Medulla oblongata (tissue), 1 donor: ENCODE measurements at regions not wholly inside any gene's neighbourhood (a gene's known extent, or its start where the extent isn't known, plus 50 kb on each side); places are given as distances from the start of the nearest gene placed in this dataset.

Experiments used
- DNase-seq: peaks from one replicate; pipeline ENCODE4 v3.0.0-alpha.2; 2015; ENCODE audit errors: extremely low spot score

- no peak for DNase-seq
Observed at GRCh38 chr1:208841436-208841835, 597.3 kb upstream of the PLXNA2 start.

GRCh38 chr1:208842451-208842850, 598.3 kb upstream of the PLXNA2 start:
- no peak for DNase-seq

DNA sequence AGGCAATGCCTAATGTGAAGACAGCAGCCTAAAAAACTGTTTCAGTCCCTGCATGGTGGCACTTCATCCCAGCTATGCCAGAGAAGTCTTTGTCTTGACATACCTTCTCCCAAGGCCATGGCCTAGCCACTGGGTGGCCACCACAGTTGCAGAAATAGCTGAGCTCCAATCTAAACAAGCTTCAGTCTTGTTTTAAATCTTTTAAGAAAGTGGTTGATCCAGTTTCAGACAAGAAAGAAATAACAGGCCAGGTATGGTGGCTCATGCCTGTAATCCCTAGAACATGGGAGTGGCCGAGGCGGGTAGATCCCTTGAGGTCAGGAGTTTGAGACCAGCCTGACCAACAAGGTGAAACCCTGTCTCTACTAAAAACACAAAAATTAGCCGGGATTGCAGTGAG, 600.0 kb upstream of the PLXNA2 start:
- DNase-seq: no peak

DNA sequence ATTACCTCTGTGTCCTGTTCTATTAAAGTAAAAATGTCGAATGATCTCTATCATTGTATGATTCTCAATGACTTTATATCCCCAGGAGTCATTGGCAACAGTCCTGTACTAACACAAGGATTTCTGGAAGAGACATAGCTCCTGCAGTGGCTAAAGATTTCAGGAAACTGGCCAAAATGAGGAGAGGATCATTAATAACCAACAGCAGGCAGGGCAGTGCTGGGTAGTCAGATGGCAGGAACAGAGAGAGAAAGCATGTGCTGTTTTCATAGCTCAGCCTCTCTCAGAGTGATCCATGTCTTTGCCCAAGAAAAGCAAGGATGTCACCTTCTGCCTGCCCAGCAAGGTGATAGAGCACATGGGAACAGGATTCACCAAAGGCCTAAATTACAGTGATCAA, 604.7 kb upstream of the PLXNA2 start:
- DNase-seq: no peak

GRCh38 chr1:208850442-208850841, 606.3 kb upstream of the PLXNA2 start:
- DNase-seq: no peak

DNA sequence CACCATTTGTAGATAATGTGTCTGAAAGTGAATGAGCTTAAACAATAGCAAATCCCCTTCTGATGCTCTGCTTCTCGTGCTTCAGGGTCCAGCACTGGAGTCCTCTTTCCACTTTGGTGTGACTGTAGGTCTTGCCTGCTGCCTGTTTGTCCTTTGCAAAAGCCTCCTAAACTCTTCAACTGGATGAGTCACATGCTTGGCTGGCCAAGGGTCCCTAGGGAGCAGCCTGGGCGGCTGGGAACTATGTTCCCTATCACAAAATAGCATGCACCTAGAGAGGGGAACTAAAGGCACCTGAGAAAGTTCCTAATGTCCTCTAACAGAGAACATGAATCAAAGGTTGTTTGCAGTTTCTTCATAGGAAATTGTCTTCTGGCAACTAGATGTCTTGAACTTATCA, 607.2 kb upstream of the PLXNA2 start:
- no peak for DNase-seq

DNA sequence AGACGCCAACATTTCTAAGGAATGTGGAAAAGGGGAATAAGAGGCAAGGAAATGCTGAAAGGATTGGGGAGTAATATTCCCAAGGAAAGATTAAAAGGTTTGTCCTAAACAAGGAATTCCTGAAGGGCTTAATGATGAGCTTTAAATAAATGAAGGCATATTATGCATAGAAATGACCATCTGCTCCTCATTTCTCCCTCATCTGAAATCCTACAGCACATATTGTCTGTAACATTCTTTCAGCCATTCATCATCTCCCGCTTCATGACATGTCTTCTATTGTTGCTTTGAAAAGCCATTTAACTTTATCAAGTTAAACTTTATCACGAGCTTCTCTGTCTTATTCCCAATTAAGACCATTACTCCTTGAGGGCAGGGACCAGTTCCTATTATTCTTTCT, 608.7 kb upstream of the PLXNA2 start:
- no peak for DNase-seq

- no peak for DNase-seq
Observed at GRCh38 chr1:208855403-208855802, 611.2 kb upstream of the PLXNA2 start.

GRCh38 chr1:208857465-208857864, 613.3 kb upstream of the PLXNA2 start:
- no peak for DNase-seq

- no peak for DNase-seq
Observed at GRCh38 chr1:208858738-208859137, 614.6 kb upstream of the PLXNA2 start.

DNA sequence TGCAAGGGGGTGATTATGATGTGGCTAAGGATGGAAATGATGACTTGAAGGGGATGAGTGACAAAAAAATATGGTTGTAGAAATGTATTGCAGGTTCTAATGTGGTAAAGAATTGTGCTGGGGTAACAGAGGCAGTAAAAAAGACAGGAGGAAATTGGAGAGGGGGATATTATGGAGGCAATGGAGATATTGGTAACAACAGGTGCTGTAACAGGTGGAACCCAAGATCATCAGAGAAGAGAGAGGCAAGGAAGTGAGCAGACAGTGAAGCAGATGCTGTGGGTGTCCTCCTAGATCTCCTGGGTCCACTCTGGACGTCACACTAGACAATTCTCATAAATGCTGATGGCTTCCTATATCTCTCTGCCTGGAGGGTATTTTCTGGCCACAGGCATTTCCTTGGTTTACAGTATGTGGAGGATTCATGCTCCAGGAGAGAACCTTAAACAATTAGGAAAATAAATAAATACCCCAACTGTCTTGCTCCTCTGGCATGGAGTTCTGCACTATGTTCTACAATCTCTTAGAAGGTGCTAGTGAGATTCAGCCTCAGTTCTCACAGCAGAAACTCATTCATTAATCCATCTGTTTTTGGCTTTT, 620.3 kb upstream of the PLXNA2 start:
- DNase-seq: no peak

DNA sequence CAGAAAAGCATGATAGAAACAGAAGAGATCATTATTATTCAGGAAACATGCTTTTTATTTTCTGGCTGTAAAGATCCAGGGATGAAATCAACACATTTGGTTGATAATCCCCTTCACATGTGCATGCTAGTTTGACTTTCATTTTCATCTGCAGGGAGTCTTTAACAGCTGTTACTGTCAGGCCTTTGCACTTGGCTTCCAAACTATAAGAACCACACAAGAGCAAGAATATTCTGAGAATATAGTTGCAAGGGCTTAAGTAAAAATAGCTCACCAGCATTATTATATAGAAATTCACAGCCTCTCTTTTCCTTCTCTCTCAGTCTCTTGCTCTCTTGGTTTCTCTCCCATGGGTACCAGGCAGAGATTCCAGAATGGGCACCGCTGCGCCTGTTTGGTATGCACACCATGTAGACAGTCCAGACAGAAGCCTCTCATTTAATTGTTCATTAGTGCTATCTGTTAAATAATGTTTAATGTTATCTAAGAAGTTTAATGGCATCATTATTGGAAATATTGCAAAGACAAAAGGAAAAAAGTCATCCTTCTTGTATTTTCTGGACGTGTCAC, 622.3 kb upstream of the PLXNA2 start:
- no peak for DNase-seq

- DNase-seq: no peak
Observed at GRCh38 chr1:208868554-208868953, 624.4 kb upstream of the PLXNA2 start.

GRCh38 chr1:208874915-208875314, 630.7 kb upstream of the PLXNA2 start:
- DNase-seq: no peak

DNA sequence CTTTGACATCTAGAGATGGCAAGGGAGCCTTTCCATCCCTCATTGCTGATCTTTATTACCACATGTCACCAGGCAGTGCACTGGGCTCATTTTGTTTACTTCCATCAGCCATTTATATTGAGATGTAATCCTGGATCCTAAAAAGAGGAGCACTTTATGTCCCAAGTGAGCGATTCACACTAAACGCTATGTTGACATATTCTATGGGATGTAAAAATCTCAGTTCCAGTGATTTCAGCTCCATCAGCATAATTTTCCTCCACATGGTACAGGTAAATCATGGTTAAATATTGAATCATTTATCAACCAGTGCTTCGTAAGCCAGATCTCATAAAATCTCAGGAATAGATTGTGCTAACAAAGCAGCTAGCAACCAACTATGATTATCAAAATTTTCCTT, 634.8 kb upstream of the PLXNA2 start:
- DNase-seq: no peak

DNA sequence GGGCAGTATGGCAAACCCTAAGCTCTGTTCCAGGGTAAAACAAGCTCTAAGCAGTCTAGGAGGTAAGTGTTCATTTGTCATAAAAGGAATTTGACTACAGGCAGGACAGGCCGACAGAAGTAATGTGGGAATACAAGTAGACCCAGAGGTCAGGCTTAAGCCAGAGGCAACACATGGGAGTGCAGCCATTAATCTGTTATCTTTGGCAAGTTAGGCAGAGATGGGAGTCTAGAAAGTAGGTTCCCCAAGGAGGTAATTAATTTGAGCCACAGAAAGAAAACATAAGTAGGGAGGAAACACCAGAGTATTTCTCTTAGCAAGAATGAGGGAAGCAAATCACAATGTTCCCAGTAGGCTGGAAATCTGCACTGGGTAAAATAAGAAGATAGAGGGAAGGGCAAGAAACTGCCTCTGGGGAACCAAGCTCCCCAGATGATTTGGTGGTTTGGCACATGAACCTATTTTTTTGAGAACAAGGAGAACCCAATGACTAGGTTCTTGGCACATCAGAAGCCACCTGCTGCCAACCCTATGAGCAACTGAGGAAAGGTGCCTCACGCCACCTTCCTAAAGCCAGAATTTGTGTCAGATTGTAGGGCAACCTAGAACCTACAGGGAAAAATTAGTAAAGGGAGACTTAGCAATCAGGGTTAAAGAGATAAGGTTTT, 636.4 kb upstream of the PLXNA2 start:
- DNase-seq: no peak

GRCh38 chr1:208885060-208885459, 640.9 kb upstream of the PLXNA2 start:
- DNase-seq: no peak

GRCh38 chr1:208885650-208886049, 641.5 kb upstream of the PLXNA2 start:
- no peak for DNase-seq

GRCh38 chr1:208888376-208888775, 644.2 kb upstream of the PLXNA2 start:
- no peak for DNase-seq

- no peak for DNase-seq
Observed at GRCh38 chr1:208892147-208892546, 648.0 kb upstream of the PLXNA2 start.

- no peak for DNase-seq
Observed at GRCh38 chr1:208893251-208893650, 649.1 kb upstream of the PLXNA2 start.

- DNase-seq: no peak
Observed at GRCh38 chr1:208895181-208895580, 651.0 kb upstream of the PLXNA2 start.

DNA sequence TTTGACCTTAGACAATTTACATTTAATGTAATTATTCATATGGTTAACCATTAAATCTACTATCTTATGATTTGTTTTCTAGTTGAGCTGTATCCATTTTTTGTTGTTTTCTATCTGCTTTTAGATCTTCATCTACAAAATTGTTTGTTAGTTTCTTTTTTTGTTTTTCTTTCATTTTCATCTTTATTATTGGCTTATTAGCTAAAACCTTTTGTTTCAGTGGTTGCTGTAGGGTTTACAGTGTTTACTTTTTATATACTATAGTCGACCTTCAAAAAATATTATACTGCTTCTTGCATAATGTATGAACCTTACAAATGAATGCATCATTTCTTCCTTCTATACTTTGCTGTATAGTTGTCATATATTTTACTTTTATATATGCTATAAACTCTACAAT, 651.6 kb upstream of the PLXNA2 start:
- no peak for DNase-seq

GRCh38 chr1:208896768-208897167, 652.6 kb upstream of the PLXNA2 start:
- DNase-seq: no peak
